Neuronal stem cell (in vitro differentiated cells): ENCODE measurements at regions not wholly inside any gene's neighbourhood (a gene's known extent, or its start where the extent isn't known, plus 50 kb on each side); places are given as distances from the start of the nearest gene placed in this dataset.

Experiments used
- DNase-seq: peaks from one replicate; pipeline ENCODE4 v3.0.0-alpha.2; 2013; ENCODE audit warnings: low spot score
- H2AFZ ChIP-seq: one replicate; pipeline ENCODE4 v1.6.1; 2013; ENCODE audit warnings: mild to moderate bottlenecking, low read length, inconsistent platforms
- H2AK5ac ChIP-seq: 2 replicates; pipeline ENCODE4 v1.6.1; 2013; ENCODE audit warnings: low read depth, mild to moderate bottlenecking, inconsistent platforms, low read length, moderate library complexity, mixed read lengths
- H2BK120ac ChIP-seq: 2 replicates; pipeline ENCODE4 v1.6.1; 2013; ENCODE audit warnings: low read depth, mild to moderate bottlenecking, inconsistent platforms, low read length, moderate library complexity, mixed read lengths
- H2BK12ac ChIP-seq: one replicate; pipeline ENCODE4 v1.6.1; 2013; ENCODE audit warnings: low read length, inconsistent platforms
- H2BK15ac ChIP-seq: 2 replicates; pipeline ENCODE4 v1.6.1; 2013; ENCODE audit warnings: mild to moderate bottlenecking, low read length, inconsistent platforms, mixed read lengths
- H2BK5ac ChIP-seq: one replicate; pipeline ENCODE4 v1.6.1; 2013; ENCODE audit warnings: inconsistent platforms, mild to moderate bottlenecking, low read length, moderate library complexity
- H3K14ac ChIP-seq: one replicate; pipeline ENCODE4 v1.6.1; 2013; ENCODE audit warnings: low read length, inconsistent platforms
- H3K18ac ChIP-seq: 2 replicates; pipeline ENCODE4 v1.6.1; 2013; ENCODE audit warnings: low read length, inconsistent platforms
- H3K23ac ChIP-seq: 2 replicates; pipeline ENCODE4 v1.6.1; 2013; ENCODE audit warnings: low read depth, mild to moderate bottlenecking, mixed read lengths, low read length, inconsistent platforms; ENCODE audit not compliant: poor library complexity
- H3K27ac ChIP-seq: replicated peaks from 3 replicates; pipeline ENCODE4 v1.5.1; 2013; ENCODE audit warnings: low read length, inconsistent platforms
- H3K27me3 ChIP-seq, 3 experiments: 2 replicates each; pipeline ENCODE4 v1.6.1; 2013; ENCODE audit warnings: low read length in 3 of 3, mild to moderate bottlenecking in 2 of 3, inconsistent platforms in 1 of 3, low read depth in 1 of 3, mixed read lengths in 1 of 3, moderate library complexity in 1 of 3; ENCODE audit not compliant: control insufficient read depth in 3 of 3, insufficient read depth in 3 of 3
- H3K36me3 ChIP-seq, 2 donors: replicated peaks in 1 of 2; 2 replicates each; pipeline ENCODE4 v1.6.1; 2013; ENCODE audit warnings: low read length in 2 of 2; ENCODE audit not compliant: control insufficient read depth in 2 of 2, insufficient read depth in 2 of 2
- H3K4ac ChIP-seq: 2 replicates; pipeline ENCODE4 v1.6.1; 2013; ENCODE audit warnings: inconsistent platforms, mild to moderate bottlenecking, low read length, moderate library complexity
- H3K4me1 ChIP-seq, 2 donors: 1 replicate in 1 of 2; 2 replicates in 1 of 2; pipeline ENCODE4 v1.6.1; 2013; ENCODE audit warnings: low read length in 2 of 2, low read depth in 1 of 2; ENCODE audit not compliant: control insufficient read depth in 2 of 2, insufficient read depth in 1 of 2
- H3K4me2 ChIP-seq: one replicate; pipeline ENCODE4 v1.6.1; 2013; ENCODE audit warnings: mild to moderate bottlenecking, low read length, inconsistent platforms; ENCODE audit not compliant: insufficient read depth, poor library complexity, severe bottlenecking
- H3K4me3 ChIP-seq, 2 donors: 2 replicates each; pipeline ENCODE4 v1.5.1; 2013; ENCODE audit warnings: low read length in 2 of 2, mild to moderate bottlenecking in 2 of 2, inconsistent platforms in 1 of 2, moderate library complexity in 1 of 2
- H3K79me1 ChIP-seq: one replicate; pipeline ENCODE4 v1.6.1; 2013; ENCODE audit warnings: low read depth, mild to moderate bottlenecking, inconsistent platforms, low read length, moderate library complexity
- H3K9ac ChIP-seq: one replicate; pipeline ENCODE4 v1.6.1; 2013; ENCODE audit warnings: mild to moderate bottlenecking, low read depth, low read length, inconsistent platforms; ENCODE audit not compliant: poor library complexity
- H3K9me3 ChIP-seq, 2 donors: replicated peaks in 1 of 2; 2 replicates each; pipeline versions ENCODE3 to v1.6.1; 2013; ENCODE audit warnings: low read length in 2 of 2, mild to moderate bottlenecking in 2 of 2, inconsistent platforms in 1 of 2, low read depth in 1 of 2, mixed read lengths in 1 of 2, moderate library complexity in 1 of 2; ENCODE audit not compliant: control insufficient read depth in 2 of 2, insufficient read depth in 1 of 2
- H4K8ac ChIP-seq: one replicate; pipeline ENCODE4 v1.6.1; 2013; ENCODE audit warnings: low read depth, mild to moderate bottlenecking, inconsistent platforms, low read length, moderate library complexity
- H4K91ac ChIP-seq: one replicate; pipeline ENCODE4 v1.6.1; 2013; ENCODE audit warnings: low read length, low read depth, mild to moderate bottlenecking, inconsistent platforms; ENCODE audit not compliant: poor library complexity
- WGBS, 2 donors: extraction: QIAGEN DNeasy Blood & Tissue Kit; methylation state at CpG; one replicate each; pipeline ENCODE4 v1.1.7; 2013; ENCODE audit warnings: missing lambda C conversion rate in 2 of 2, mixed read lengths in 1 of 2; ENCODE audit not compliant: insufficient read length in 2 of 2, insufficient replicate concordance in 1 of 2; ENCODE audit errors: extremely low coverage in 2 of 2; 5-methylcytosine and 5-hydroxymethylcytosine counted together

DNA sequence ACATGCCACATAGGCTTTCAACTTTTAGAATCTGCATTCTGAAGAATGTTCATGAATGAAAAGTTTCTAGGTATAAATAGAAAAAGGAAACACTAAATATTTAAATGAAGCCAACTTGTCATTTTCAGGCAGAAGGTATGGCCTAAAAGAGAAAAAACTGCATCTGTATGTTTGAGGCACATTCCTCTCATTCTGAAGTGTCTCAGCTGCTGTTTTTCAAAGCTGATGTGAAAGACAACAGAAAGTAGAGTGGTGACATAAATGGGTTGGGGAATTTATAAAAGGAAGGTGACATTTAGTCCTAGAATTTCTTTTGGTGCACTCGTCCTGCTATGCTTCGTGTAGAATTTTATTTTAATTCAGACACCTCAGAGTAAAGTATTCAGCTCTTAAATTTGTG, 539.6 kb upstream of the SLITRK5 start:
- Histone ChIP-seq H2BK5ac (no peak overlapping the region), H3K4ac (no peak overlapping the region), H3K36me3 (no peaks in the 10 kb centered on the region), H3K27ac (no peak overlapping the region), H2BK12ac (no peak overlapping the region), H3K4me2 (no peak overlapping the region), H4K91ac (no peak overlapping the region), H3K23ac (no peak overlapping the region), H4K8ac (no peak overlapping the region), H3K4me3 (no peak overlapping the region), H2BK15ac (no peak overlapping the region), H3K27me3 (no peaks in the 10 kb centered on the region), H3K9ac (no peak overlapping the region), H3K4me1 (peaks cover 3 to 13% of the 10 kb centered on the region in 2 donors), H3K18ac (no peak overlapping the region), H2AFZ (peak overlapping the region; percentile 19), H3K79me1 (no peaks in the 10 kb centered on the region), H3K14ac (no peak overlapping the region), H3K9me3 (no peaks in the 10 kb centered on the region), H2BK120ac (no peak overlapping the region), H2AK5ac (no peak overlapping the region)
- WGBS, 2 donors = no CpG with 5 or more reads among the region's 2 CpGs
- peak; percentile 8 for DNase-seq

DNA sequence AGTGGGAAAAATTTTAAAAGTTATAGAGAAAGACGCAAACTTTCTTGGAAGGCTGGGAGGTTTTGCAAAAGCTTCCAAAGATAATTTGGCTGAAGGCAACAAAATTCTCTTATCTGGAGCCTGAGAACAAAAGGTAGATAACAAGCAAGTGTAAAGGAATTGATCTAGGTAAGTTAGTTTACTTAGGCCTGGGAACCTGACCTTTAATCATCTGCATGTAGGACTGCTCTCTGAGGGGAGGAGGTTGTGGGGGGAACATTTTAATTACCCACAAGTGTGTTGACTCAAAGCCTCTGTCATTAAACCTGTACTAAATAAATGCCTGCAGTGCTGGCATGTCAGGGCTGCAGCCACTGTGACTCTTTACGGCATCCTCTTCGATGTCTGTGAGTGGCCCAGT, 532.3 kb upstream of the SLITRK5 start:
- Histone ChIP-seq H3K36me3 (no peaks in the 10 kb centered on the region), H4K8ac (no peak overlapping the region), H2BK5ac (no peak overlapping the region), H3K4me1 (no peaks in the 10 kb centered on the region), H2BK120ac (no peak overlapping the region), H3K4me3 (no peak overlapping the region), H3K18ac (no peak overlapping the region), H3K9me3 (peaks cover 2 to 6% of the 10 kb centered on the region in 2 donors), H2BK12ac (no peak overlapping the region), H2AFZ (no peak overlapping the region), H2BK15ac (no peak overlapping the region), H3K14ac (no peak overlapping the region), H2AK5ac (no peak overlapping the region), H3K23ac (no peak overlapping the region), H3K27ac (no peak overlapping the region), H4K91ac (no peak overlapping the region), H3K4ac (no peak overlapping the region), H3K27me3 (no peaks in the 10 kb centered on the region), H3K9ac (no peak overlapping the region), H3K79me1 (no peaks in the 10 kb centered on the region), H3K4me2 (no peak overlapping the region)
- no peak for DNase-seq
- no CpG with 5 or more reads among the region's 3 CpGs for WGBS, 2 donors

DNA sequence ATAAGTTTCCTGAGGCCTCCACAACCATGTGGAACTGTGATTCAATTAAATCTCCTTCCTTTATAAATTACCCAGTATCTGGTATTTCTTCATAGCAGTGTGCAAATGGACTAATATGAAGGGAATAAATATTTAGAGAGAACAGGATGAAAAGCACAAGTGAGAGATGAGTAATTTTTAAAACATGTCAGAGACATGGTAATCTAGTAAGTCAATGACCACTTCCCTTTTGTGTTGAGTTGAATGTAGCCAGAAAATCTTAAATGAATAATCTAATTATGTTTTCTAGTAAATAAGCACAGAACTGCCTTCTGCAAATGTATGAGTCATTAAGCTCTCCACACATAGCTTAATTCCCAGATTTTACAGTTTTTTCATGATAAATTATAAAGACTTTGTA, 524.1 kb upstream of the SLITRK5 start:
- H3K27ac ChIP-seq = no peak overlapping the region

DNA sequence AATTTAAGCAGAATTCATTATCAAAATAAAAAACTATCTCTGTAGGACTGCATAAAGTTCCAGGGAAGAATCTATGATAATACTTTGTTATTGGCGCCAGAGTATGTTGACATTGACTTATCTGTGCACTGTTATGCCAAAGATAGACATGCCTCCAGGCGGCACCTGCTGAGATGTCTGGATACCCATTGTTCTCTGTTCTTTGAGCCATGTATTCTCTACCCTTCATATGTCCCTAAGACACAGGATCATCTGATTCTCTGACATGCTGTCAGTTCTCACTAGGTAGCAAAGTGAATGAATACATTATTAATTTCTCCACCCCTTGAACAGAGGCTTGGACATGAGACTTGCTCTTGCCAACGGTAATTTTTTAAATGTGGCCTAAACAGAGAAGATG, 517.8 kb upstream of the SLITRK5 start:
- Histone ChIP-seq H4K91ac (no peak overlapping the region), H3K4me3 (no peak overlapping the region), H3K27me3 (no peaks in the 10 kb centered on the region), H3K14ac (no peak overlapping the region), H2BK5ac (no peak overlapping the region), H3K4ac (no peak overlapping the region), H3K79me1 (no peaks in the 10 kb centered on the region), H2AK5ac (no peak overlapping the region), H3K4me1 (no peaks in the 10 kb centered on the region), H3K4me2 (no peak overlapping the region), H3K18ac (no peak overlapping the region), H2AFZ (no peak overlapping the region), H2BK120ac (no peak overlapping the region), H2BK12ac (no peak overlapping the region), H3K23ac (no peak overlapping the region), H3K9ac (no peak overlapping the region), H3K36me3 (no peaks in the 10 kb centered on the region), H3K27ac (no peak overlapping the region), H4K8ac (no peak overlapping the region), H3K9me3 (peaks cover 2 to 8% of the 10 kb centered on the region in 2 donors), H2BK15ac (no peak overlapping the region)
- DNase-seq = no peak
- WGBS, 2 donors = no CpG with 5 or more reads among the region's 3 CpGs

More for the DNA sequence above, 524.1 kb upstream of the SLITRK5 start:
- Histone ChIP-seq H3K4me2 (no peak overlapping the region), H2AK5ac (no peak overlapping the region), H3K4me3 (no peak overlapping the region), H3K18ac (no peak overlapping the region), H2BK12ac (no peak overlapping the region), H4K8ac (no peak overlapping the region), H2BK5ac (no peak overlapping the region), H3K36me3 (no peaks in the 10 kb centered on the region), H3K4me1 (no peaks in the 10 kb centered on the region), H3K27me3 (no peaks in the 10 kb centered on the region), H2BK15ac (no peak overlapping the region), H2AFZ (no peak overlapping the region), H3K4ac (no peak overlapping the region), H3K9ac (no peak overlapping the region), H3K79me1 (no peaks in the 10 kb centered on the region), H2BK120ac (no peak overlapping the region), H4K91ac (no peak overlapping the region), H3K23ac (no peak overlapping the region), H3K14ac (no peak overlapping the region), H3K9me3 (peaks cover 0 to 3% of the 10 kb centered on the region in 2 donors)
- no peak for DNase-seq
